ENCODE measurements at regions not wholly inside any gene's neighbourhood (a gene's known extent, or its start where the extent isn't known, plus 50 kb on each side); places are given as distances from the start of the nearest gene placed in this dataset.

GRCh38 chr3:132879656-132880055 lies 157.4 kb upstream of the NPHP3 start:
- peak in 1 of 3 donors; percentile 38 for DNase-seq
- Histone ChIP-seq H3K9ac (ENCODE audit: insufficient read depth in 1 of 2, low read length in 2 of 2) (no peak overlapping the region), H3K27ac (ENCODE audit: low read depth in 1 of 2, low read length in 1 of 2) (no peak overlapping the region), H3K4me3 (no peak overlapping the region), H3K36me3 (ENCODE audit: control insufficient read depth in 4 of 4, insufficient read depth in 4 of 4, low read length in 4 of 4) (no peaks in the 10 kb centered on the region), H3K4me1 (ENCODE audit: control insufficient read depth in 5 of 5, insufficient read depth in 5 of 5, low read length in 5 of 5) (no peaks in the 10 kb centered on the region), H3K9me3 (ENCODE audit: control insufficient read depth in 4 of 4, insufficient read depth in 3 of 4, low read length in 3 of 4) (no peaks in the 10 kb centered on the region), H3K27me3 (ENCODE audit: control insufficient read depth in 3 of 3, insufficient read depth in 3 of 3, low read length in 2 of 3) (no peaks in the 10 kb centered on the region)
- ATAC-seq (ENCODE audit: insufficient read depth, low FRiP score) = no peak
- TF ChIP-seq CTCF (IDR thresholded peaks at IDR 0.05; ENCODE audit: control extremely low read depth, extremely low read depth) = no peak

- TF ChIP-seq CTCF (IDR thresholded peaks at IDR 0.05; ENCODE audit: control extremely low read depth, extremely low read depth) = no peak
- WGBS, 2 donors = 76 to 84% methylated on average over 1 of the region's 1 CpG
- Histone ChIP-seq H3K9me3 (ENCODE audit: control insufficient read depth in 4 of 4, insufficient read depth in 3 of 4, low read length in 3 of 4) (no peaks in the 10 kb centered on the region), H3K4me1 (ENCODE audit: control insufficient read depth in 5 of 5, insufficient read depth in 5 of 5, low read length in 5 of 5) (no peaks in the 10 kb centered on the region), H3K4me3 (no peak overlapping the region), H3K9ac (ENCODE audit: insufficient read depth in 1 of 2, low read length in 2 of 2) (no peak overlapping the region), H3K27ac (ENCODE audit: low read depth in 1 of 2, low read length in 1 of 2) (no peak overlapping the region), H3K27me3 (ENCODE audit: control insufficient read depth in 3 of 3, insufficient read depth in 3 of 3, low read length in 2 of 3) (no peaks in the 10 kb centered on the region), H3K36me3 (ENCODE audit: control insufficient read depth in 4 of 4, insufficient read depth in 4 of 4, low read length in 4 of 4) (no peaks in the 10 kb centered on the region)
- DNase-seq (no peak), ATAC-seq (ENCODE audit: insufficient read depth, low FRiP score) (no peak)
Observed at GRCh38 chr3:132874701-132875100, 152.5 kb upstream of the NPHP3 start.

- 78 to 80% methylated on average over 1 of the region's 1 CpG for WGBS, 2 donors
Observed at GRCh38 chr3:132872711-132873110, 150.5 kb upstream of the NPHP3 start.

More at GRCh38 chr3:132872711-132873110, 150.5 kb upstream of the NPHP3 start:
- ATAC-seq (ENCODE audit: insufficient read depth, low FRiP score) (no peak), DNase-seq (no peak)
- Histone ChIP-seq H3K27ac (ENCODE audit: low read depth in 1 of 2, low read length in 1 of 2) (no peak overlapping the region), H3K36me3 (ENCODE audit: control insufficient read depth in 4 of 4, insufficient read depth in 4 of 4, low read length in 4 of 4) (no peaks in the 10 kb centered on the region), H3K4me1 (ENCODE audit: control insufficient read depth in 5 of 5, insufficient read depth in 5 of 5, low read length in 5 of 5) (no peaks in the 10 kb centered on the region), H3K9ac (ENCODE audit: insufficient read depth in 1 of 2, low read length in 2 of 2) (no peak overlapping the region), H3K27me3 (ENCODE audit: control insufficient read depth in 3 of 3, insufficient read depth in 3 of 3, low read length in 2 of 3) (no peaks in the 10 kb centered on the region), H3K4me3 (no peak overlapping the region), H3K9me3 (ENCODE audit: control insufficient read depth in 4 of 4, insufficient read depth in 3 of 4, low read length in 3 of 4) (no peaks in the 10 kb centered on the region)
- TF ChIP-seq CTCF (IDR thresholded peaks at IDR 0.05; ENCODE audit: control extremely low read depth, extremely low read depth) = no peak
